Subcutaneous abdominal adipose tissue (tissue), 5 donors: ENCODE measurements at regions not wholly inside any gene's neighbourhood (a gene's known extent, or its start where the extent isn't known, plus 50 kb on each side); places are given as distances from the start of the nearest gene placed in this dataset.

Experiments used
- H3K27ac ChIP-seq: one replicate; pipeline ENCODE4 v1.7.0; 2013; ENCODE audit warnings: low read depth, mild to moderate bottlenecking, inconsistent platforms, low read length, moderate library complexity
- H3K27me3 ChIP-seq, 5 donors: one replicate each; pipeline ENCODE4 v1.7.0; 2013; ENCODE audit warnings: low read length in 5 of 5, inconsistent platforms in 1 of 5; ENCODE audit not compliant: control insufficient read depth in 5 of 5, insufficient read depth in 4 of 5
- H3K36me3 ChIP-seq, 5 donors: one replicate each; pipeline ENCODE4 v1.7.0; 2013; ENCODE audit warnings: low read length in 5 of 5; ENCODE audit not compliant: control insufficient read depth in 5 of 5, insufficient read depth in 5 of 5
- H3K4me1 ChIP-seq, 5 donors: one replicate each; pipeline ENCODE4 v1.7.0; 2013; ENCODE audit warnings: low read length in 5 of 5, mild to moderate bottlenecking in 3 of 5, moderate library complexity in 1 of 5; ENCODE audit not compliant: control insufficient read depth in 5 of 5, insufficient read depth in 5 of 5
- H3K4me3 ChIP-seq, 5 donors: one replicate each; pipeline ENCODE4 v1.7.0; 2013; ENCODE audit warnings: low read length in 5 of 5, low read depth in 1 of 5
- H3K9ac ChIP-seq, 5 donors: one replicate each; pipeline ENCODE4 v1.7.0; 2013; ENCODE audit warnings: low read length in 5 of 5, mild to moderate bottlenecking in 4 of 5, moderate library complexity in 3 of 5
- H3K9me3 ChIP-seq, 5 donors: one replicate each; pipeline ENCODE4 v1.7.0; 2013; ENCODE audit warnings: low read length in 5 of 5; ENCODE audit not compliant: control insufficient read depth in 5 of 5
- donor health status: healthy.
- donor health status: healthy.
- donor health status: healthy.
- donor health status: healthy.
- donor health status: healthy.

DNA sequence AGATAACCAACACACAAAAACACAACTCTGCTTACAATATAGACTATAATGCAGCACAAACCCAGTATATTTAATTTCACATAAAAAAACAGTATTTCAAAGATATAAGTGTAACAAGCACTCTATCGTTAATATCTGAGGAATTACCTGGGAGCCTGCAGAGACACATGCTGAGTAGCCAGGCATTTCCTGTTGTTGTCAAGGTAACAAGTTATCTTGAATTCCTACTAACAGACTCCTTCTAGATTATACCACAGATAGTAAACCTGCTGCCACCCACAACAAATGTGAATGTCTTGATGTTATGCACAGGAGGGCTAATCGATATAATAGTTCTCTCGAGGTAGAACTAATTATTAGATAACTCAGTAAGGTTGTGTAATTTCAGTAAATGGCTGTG lies 826.0 kb upstream of the PRR20A start:
- H3K27me3 ChIP-seq, result no peaks in the 10 kb centered on the region
- no peaks in the 10 kb centered on the region for H3K4me1 ChIP-seq
- H3K4me3 ChIP-seq, result no peak overlapping the region
- no peaks in the 10 kb centered on the region for H3K9me3 ChIP-seq
- H3K9ac ChIP-seq, result no peak overlapping the region
- no peaks in the 10 kb centered on the region for H3K36me3 ChIP-seq
- H3K27ac ChIP-seq, result no peak overlapping the region

DNA sequence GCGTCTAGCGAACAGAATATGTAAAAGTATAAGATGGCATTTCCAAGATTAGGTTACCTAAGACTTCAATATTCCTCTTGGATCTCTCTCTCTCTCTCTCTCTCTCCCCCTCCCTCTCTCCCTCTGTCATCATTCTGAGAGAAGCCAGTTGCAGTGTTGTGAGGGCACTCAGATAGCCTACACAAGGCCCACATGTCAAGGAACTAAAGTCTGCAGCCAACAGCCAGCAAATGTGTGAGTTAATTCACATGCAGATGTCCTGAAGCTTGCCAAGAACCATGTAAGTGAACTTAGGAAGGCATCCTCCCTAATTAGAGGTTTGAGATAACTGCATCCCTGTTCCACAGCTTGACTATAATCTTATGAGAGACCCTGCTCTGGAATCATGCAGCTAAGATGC lies 822.9 kb upstream of the PRR20A start:
- Histone ChIP-seq H3K36me3 (no peaks in the 10 kb centered on the region), H3K9ac (no peak overlapping the region), H3K27me3 (no peaks in the 10 kb centered on the region), H3K4me1 (no peaks in the 10 kb centered on the region), H3K27ac (no peak overlapping the region), H3K9me3 (no peaks in the 10 kb centered on the region), H3K4me3 (no peak overlapping the region)

DNA sequence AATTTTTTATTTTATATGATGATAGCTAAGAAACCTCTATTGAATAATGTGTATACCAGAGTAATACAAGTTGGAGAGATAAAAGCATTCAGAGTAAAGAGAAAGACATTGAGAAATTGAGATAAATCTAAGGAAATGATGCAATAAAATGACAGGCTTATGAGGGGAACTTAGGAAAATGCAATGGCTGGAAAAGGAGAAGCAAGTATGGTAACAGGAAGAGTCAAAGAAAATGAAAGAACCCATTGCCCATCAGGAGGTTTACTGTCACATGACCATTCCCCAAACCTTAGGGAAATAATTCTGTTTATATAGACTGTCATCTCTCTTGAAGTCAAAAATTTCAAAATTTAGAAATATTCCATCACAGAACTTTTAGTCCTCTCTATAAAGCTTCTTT lies 808.0 kb upstream of the PRR20A start:
- H3K36me3 ChIP-seq, result no peaks in the 10 kb centered on the region
- H3K4me3 ChIP-seq, result no peak overlapping the region
- no peaks in the 10 kb centered on the region for H3K9me3 ChIP-seq
- no peak overlapping the region for H3K9ac ChIP-seq
- H3K4me1 ChIP-seq, result no peaks in the 10 kb centered on the region
- no peak overlapping the region for H3K27ac ChIP-seq
- no peaks in the 10 kb centered on the region for H3K27me3 ChIP-seq

DNA sequence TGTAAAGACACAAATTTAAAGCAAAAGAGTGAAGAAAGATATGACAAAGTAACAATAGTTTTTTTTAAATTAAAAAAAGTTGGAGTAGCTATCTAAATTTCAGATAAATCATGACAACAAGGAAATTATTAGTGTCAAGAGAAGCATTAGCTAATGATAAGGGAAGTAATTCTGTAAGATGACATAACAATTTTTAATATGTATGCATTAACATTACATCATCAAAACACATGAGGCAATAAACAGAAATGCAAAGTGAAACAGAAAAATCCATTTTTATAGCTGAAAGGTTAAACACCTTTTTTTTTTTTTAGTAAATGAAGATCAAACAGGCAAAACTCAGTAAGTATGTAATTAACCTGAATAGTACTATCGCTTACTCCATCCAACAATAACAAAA lies 804.9 kb upstream of the PRR20A start:
- H3K36me3 ChIP-seq, result no peaks in the 10 kb centered on the region
- H3K27ac ChIP-seq, result no peak overlapping the region
- H3K9me3 ChIP-seq, result peaks cover 0 to 6% (median 0%) of the 10 kb centered on the region in 5 donors
- no peaks in the 10 kb centered on the region for H3K27me3 ChIP-seq
- H3K4me3 ChIP-seq, result no peak overlapping the region
- H3K4me1 ChIP-seq, result no peaks in the 10 kb centered on the region
- H3K9ac ChIP-seq, result no peak overlapping the region

DNA sequence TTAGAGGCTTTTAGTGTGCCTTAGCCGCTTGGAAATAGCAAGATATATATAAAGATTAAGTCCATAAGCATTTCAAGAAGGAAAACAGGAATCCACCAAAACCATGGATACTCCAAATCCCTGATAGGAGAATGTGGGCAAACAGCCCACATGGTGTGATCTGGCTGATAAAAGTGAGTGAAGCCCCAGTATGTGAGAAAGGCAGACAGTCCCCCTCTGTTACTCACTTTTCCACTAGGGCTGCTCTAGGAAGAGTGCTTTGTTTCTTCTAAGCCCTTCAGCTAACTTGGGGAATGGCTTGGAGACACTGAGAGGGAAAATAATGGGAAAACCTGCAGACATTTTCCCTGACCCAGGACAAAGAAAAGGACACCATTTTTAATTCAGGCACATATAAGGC lies 802.3 kb upstream of the PRR20A start:
- Histone ChIP-seq H3K36me3 (no peaks in the 10 kb centered on the region), H3K4me3 (no peak overlapping the region), H3K9me3 (peaks cover 0 to 6% (median 0%) of the 10 kb centered on the region in 5 donors), H3K27ac (no peak overlapping the region), H3K9ac (no peak overlapping the region), H3K27me3 (no peaks in the 10 kb centered on the region), H3K4me1 (no peaks in the 10 kb centered on the region)

DNA sequence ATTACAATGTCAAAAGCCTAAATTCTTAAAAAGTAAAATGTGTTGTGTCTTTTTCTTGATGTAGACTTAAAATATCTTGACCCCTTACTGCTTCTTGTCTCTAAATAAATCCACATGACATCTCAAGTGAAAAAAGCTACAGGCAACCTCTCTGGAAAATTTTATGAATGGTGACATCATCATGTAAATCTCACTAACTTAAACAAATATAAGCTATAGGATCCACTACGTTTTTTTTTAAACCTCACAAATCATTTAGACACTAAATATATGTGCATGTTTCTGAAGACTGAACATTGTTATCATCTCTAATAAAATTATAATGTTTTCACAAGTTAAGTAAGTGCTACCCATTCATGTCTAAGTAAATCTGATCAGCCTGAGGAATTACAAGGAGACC lies 793.7 kb upstream of the PRR20A start:
- no peaks in the 10 kb centered on the region for H3K27me3 ChIP-seq
- H3K9me3 ChIP-seq, result peaks cover 0 to 3% (median 0%) of the 10 kb centered on the region in 5 donors
- no peak overlapping the region for H3K4me3 ChIP-seq
- H3K9ac ChIP-seq, result no peak overlapping the region
- H3K27ac ChIP-seq, result no peak overlapping the region
- H3K4me1 ChIP-seq, result no peaks in the 10 kb centered on the region
- H3K36me3 ChIP-seq, result no peaks in the 10 kb centered on the region

DNA sequence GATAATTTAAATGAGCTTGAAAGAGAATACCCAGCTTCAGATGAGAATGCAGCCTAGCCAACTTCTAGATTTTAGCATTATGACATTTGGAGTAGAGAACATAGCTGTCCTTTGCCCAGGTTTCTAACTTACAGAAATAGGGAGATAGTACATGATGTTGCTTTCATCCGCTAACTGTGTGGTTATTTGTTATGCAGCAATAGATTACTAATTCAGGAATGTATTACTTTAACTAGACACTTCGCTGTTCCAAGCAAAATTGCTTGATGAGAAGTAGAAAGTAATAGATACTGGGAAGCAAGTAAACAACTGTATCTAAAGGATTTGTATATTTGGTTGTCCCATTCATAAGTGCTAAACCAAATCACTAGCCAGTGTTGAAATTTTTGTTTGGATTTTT lies 790.9 kb upstream of the PRR20A start:
- no peak overlapping the region for H3K4me3 ChIP-seq
- no peaks in the 10 kb centered on the region for H3K27me3 ChIP-seq
- no peak overlapping the region for H3K27ac ChIP-seq
- H3K9me3 ChIP-seq, result peaks cover 0 to 3% (median 0%) of the 10 kb centered on the region in 5 donors
- no peak overlapping the region for H3K9ac ChIP-seq
- H3K4me1 ChIP-seq, result peaks cover 0 to 5% (median 0%) of the 10 kb centered on the region in 5 donors
- H3K36me3 ChIP-seq, result no peaks in the 10 kb centered on the region

DNA sequence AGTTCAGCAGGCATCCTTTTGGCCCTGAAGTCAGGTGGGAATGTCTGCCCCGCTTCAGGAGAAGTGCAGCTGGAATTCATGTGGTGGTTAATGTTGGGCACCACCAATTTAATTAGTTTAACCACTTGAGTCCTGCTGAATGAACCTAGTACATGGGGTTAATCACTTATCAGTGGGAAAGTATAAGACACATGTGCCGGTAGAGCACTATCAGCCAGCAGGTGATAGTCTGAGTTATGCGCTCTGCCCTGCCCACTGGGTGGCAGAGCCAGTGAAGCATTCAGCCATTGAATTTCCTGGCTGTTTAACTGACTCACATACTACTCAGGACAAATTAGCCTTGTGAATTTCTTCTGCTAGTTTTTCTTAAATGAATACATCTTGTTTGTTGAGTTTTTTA lies 789.7 kb upstream of the PRR20A start:
- peaks cover 0 to 5% (median 0%) of the 10 kb centered on the region in 5 donors for H3K4me1 ChIP-seq
- H3K4me3 ChIP-seq, result no peak overlapping the region
- H3K27me3 ChIP-seq, result no peaks in the 10 kb centered on the region
- no peak overlapping the region for H3K9ac ChIP-seq
- H3K27ac ChIP-seq, result no peak overlapping the region
- H3K9me3 ChIP-seq, result peaks cover 0 to 3% (median 0%) of the 10 kb centered on the region in 5 donors
- no peaks in the 10 kb centered on the region for H3K36me3 ChIP-seq

DNA sequence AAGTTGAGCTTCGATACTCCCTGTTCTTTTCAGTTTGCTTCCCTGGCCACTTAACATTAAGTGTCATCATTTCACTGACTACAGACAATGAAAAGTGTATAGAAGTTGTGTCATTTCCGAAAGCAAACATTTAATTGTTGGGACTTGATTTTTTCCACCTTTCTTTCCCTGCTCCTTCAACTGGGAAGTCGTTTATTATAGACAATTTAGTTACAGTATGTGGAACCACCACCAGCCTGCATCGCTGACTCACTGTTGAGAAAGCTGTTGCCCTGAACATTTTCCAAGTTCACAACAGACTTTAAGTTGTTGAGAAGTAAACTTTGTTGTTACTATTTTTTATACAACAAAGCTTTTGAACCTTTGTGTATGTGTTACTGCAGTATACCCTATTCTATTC lies 788.4 kb upstream of the PRR20A start:
- Histone ChIP-seq H3K27ac (no peak overlapping the region), H3K36me3 (no peaks in the 10 kb centered on the region), H3K4me3 (no peak overlapping the region), H3K9ac (no peak overlapping the region), H3K9me3 (peaks cover 0 to 3% (median 0%) of the 10 kb centered on the region in 5 donors), H3K27me3 (no peaks in the 10 kb centered on the region), H3K4me1 (peaks cover 0 to 5% (median 0%) of the 10 kb centered on the region in 5 donors)

DNA sequence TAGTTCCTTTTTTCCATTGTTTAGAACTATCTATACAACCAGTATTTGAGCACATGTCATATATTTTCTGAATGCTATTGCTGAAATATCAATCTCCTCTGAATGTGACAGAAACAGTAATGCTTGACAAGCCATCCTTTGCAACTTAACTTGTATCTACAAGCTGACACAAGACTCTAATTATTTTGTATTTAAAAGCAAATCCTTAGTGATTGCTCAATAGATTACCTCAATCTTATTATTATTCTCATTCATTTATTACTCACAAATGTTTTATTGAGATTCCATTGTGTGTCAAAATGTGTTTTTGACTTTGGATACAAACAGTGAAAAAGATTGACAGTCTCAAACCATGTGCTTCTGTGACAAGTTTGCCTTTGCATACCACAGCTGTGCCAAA lies 787.8 kb upstream of the PRR20A start:
- no peak overlapping the region for H3K27ac ChIP-seq
- no peak overlapping the region for H3K9ac ChIP-seq
- H3K36me3 ChIP-seq, result no peaks in the 10 kb centered on the region
- H3K27me3 ChIP-seq, result no peaks in the 10 kb centered on the region
- H3K9me3 ChIP-seq, result peaks cover 0 to 3% (median 0%) of the 10 kb centered on the region in 5 donors
- no peak overlapping the region for H3K4me3 ChIP-seq
- peaks cover 0 to 5% (median 0%) of the 10 kb centered on the region in 5 donors for H3K4me1 ChIP-seq

DNA sequence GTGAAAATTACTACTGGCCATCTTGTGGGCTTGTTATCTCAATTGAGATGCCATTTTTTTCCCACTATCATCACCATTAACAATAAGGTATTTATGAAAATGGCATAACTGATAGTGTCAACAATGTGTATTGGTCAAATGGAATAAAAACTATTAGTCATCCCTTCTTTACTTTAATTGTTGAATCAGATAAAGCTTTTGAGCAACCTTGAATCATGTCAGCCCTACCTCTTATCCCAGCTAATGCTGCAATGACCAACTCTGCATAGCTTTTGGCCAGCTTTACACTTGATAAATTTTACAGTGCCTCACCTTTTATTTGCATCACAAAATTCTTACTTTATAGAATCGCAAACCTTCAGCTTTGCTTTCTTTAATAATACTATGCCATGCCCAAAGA lies 784.0 kb upstream of the PRR20A start:
- Histone ChIP-seq H3K27me3 (no peaks in the 10 kb centered on the region), H3K36me3 (no peaks in the 10 kb centered on the region), H3K4me1 (peaks cover 0 to 5% (median 0%) of the 10 kb centered on the region in 5 donors), H3K27ac (no peak overlapping the region), H3K9ac (no peak overlapping the region), H3K4me3 (no peak overlapping the region), H3K9me3 (no peaks in the 10 kb centered on the region)
